ENCODE measurements at regions not wholly inside any gene's neighbourhood (a gene's known extent, or its start where the extent isn't known, plus 50 kb on each side); places are given as distances from the start of the nearest gene placed in this dataset.

DNA sequence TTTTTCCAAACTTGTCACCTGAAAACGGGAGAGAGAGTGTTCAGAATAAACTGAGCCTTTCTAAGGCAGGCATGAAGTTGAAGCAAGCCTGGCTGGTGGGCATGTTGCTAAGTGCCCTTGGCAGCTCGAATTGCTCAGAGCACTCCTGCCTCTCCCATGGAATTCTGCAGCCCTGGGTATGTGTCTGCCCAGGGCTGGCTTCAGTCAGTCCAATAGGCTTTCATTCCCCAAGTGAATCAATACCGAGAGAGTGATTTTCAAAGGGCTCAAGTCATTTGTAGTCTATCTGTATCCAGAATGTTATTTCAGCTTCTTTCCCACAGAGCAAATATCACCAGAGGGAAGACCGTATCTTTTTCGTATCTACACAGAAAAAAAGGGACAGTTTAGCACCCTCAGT lies 415.5 kb upstream of the COBL start:
- no peak for DNase-seq
- Histone ChIP-seq H3K4me1 (no peaks in the 10 kb centered on the region), H3K27me3 (no peaks in the 10 kb centered on the region), H3K9me3 (no peaks in the 10 kb centered on the region), H3K4me3 (ENCODE audit: low read depth, low read length) (no peak overlapping the region), H3K36me3 (no peaks in the 10 kb centered on the region)
- TF ChIP-seq, protein P1, sequence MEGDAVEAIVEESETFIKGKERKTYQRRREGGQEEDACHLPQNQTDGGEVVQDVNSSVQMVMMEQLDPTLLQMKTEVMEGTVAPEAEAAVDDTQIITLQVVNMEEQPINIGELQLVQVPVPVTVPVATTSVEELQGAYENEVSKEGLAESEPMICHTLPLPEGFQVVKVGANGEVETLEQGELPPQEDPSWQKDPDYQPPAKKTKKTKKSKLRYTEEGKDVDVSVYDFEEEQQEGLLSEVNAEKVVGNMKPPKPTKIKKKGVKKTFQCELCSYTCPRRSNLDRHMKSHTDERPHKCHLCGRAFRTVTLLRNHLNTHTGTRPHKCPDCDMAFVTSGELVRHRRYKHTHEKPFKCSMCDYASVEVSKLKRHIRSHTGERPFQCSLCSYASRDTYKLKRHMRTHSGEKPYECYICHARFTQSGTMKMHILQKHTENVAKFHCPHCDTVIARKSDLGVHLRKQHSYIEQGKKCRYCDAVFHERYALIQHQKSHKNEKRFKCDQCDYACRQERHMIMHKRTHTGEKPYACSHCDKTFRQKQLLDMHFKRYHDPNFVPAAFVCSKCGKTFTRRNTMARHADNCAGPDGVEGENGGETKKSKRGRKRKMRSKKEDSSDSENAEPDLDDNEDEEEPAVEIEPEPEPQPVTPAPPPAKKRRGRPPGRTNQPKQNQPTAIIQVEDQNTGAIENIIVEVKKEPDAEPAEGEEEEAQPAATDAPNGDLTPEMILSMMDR (IDR thresholded peaks at IDR 0.05; ENCODE audit: low read depth, low read length), result no peak

DNA sequence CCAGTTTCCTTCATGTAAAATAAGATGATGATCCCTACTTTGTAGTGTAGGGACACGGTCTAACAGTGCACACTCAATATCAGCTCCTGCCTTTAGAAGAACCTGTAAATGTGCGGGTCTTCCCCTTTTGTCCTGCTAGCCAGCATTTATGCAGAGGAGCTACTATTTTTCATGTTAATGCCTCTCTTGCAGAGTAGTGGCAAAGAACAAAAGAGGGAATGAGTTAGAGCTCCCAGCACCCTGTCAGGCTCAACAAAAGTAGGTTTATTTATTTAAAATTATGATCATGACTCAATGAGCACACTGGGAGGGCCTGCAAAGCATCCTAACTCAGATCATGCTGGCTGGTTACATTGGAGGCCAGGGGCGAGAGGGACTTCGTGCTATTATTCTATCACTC lies 414.5 kb upstream of the COBL start:
- DNase-seq, result no peak
- H3K4me3 ChIP-seq (ENCODE audit: low read depth, low read length), result no peak overlapping the region
- no peaks in the 10 kb centered on the region for H3K27me3 ChIP-seq

DNA sequence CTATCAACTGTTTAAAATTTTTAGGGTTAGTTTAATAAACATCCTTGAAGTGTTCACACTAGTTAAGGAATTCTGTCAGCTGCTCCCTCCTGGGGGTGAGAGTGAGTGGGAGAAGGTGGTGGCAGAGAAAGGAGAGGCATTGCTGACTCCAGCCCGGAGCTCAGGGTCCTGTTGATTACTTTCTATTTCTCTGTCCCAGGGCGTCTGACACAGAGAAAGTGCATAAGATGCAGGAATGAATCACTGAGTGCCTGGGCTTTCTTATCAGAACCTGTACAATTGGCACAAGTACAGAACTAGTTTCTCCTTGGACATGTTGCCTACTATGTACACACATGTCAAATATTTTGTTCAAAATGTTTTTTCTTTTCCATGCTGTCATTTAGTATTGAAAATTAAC lies 410.8 kb upstream of the COBL start:
- no peaks in the 10 kb centered on the region for H3K9me3 ChIP-seq
- H3K4me1 ChIP-seq, result 0 out of 2 replicates have a peak, but pooled peaks cover 4% of the 10 kb centered on the region
- DNase-seq, result no peak
- no peaks in the 10 kb centered on the region for H3K27me3 ChIP-seq
- H3K36me3 ChIP-seq, result no peaks in the 10 kb centered on the region
- H3K4me3 ChIP-seq (ENCODE audit: low read depth, low read length), result no peak overlapping the region
- TF ChIP-seq, protein P1 (IDR thresholded peaks at IDR 0.05; ENCODE audit: low read depth, low read length), result no peak

More for the DNA sequence above, 414.5 kb upstream of the COBL start:
- no peaks in the 10 kb centered on the region for H3K9me3 ChIP-seq
- H3K4me1 ChIP-seq, result no peaks in the 10 kb centered on the region
- TF ChIP-seq, protein P1 (IDR thresholded peaks at IDR 0.05; ENCODE audit: low read depth, low read length), result no peak
- no peaks in the 10 kb centered on the region for H3K36me3 ChIP-seq

- no peak for DNase-seq
- H3K4me3 ChIP-seq (ENCODE audit: low read depth, low read length), result no peak overlapping the region
- no peaks in the 10 kb centered on the region for H3K27me3 ChIP-seq
- no peaks in the 10 kb centered on the region for H3K4me1 ChIP-seq
- no peaks in the 10 kb centered on the region for H3K36me3 ChIP-seq
- H3K9me3 ChIP-seq, result no peaks in the 10 kb centered on the region
- TF ChIP-seq, protein P1 (IDR thresholded peaks at IDR 0.05; ENCODE audit: low read depth, low read length), result no peak
These were observed 390.2 kb upstream of the COBL start for GRCh38 chr7:51706851-51707250.

- no peaks in the 10 kb centered on the region for H3K4me1 ChIP-seq
- H3K9me3 ChIP-seq, result no peaks in the 10 kb centered on the region
- H3K27me3 ChIP-seq, result no peaks in the 10 kb centered on the region
- H3K36me3 ChIP-seq, result no peaks in the 10 kb centered on the region
- H3K4me3 ChIP-seq (ENCODE audit: low read depth, low read length), result no peak overlapping the region
- TF ChIP-seq, protein P1 (IDR thresholded peaks at IDR 0.05; ENCODE audit: low read depth, low read length), result no peak
- no peak for DNase-seq
These were observed 389.1 kb upstream of the COBL start for GRCh38 chr7:51705701-51706100.

DNA sequence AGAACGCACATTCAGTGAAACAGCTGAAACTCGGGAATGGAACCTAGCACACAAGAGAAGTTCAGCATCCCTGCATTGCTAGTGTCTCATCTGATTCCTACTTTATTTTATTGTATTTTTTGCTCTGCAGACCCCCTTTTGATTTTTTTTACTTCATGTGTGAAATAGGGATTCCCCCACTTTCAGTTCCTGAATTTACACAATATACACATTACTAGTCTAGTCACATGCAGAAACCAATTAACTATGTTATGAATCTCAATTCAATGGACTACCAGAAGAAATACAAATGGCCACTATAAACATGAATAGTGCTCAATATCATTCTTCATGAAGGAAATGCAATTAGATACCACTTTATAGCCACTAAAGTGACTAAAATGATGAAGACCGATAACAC lies 386.1 kb upstream of the COBL start:
- H3K36me3 ChIP-seq, result no peaks in the 10 kb centered on the region
- peaks cover 6% of the 10 kb centered on the region; the same call in 1 of the 2 replicates for H3K4me1 ChIP-seq
- H3K27me3 ChIP-seq, result no peaks in the 10 kb centered on the region
- no peaks in the 10 kb centered on the region for H3K9me3 ChIP-seq
- no peak for DNase-seq
- TF ChIP-seq, protein P1 (IDR thresholded peaks at IDR 0.05; ENCODE audit: low read depth, low read length), result no peak
- H3K4me3 ChIP-seq (ENCODE audit: low read depth, low read length), result no peak overlapping the region

Data from BE2C (cell line).